ENCODE measurements at regions not wholly inside any gene's neighbourhood (a gene's known extent, or its start where the extent isn't known, plus 50 kb on each side); places are given as distances from the start of the nearest gene placed in this dataset.

DNA sequence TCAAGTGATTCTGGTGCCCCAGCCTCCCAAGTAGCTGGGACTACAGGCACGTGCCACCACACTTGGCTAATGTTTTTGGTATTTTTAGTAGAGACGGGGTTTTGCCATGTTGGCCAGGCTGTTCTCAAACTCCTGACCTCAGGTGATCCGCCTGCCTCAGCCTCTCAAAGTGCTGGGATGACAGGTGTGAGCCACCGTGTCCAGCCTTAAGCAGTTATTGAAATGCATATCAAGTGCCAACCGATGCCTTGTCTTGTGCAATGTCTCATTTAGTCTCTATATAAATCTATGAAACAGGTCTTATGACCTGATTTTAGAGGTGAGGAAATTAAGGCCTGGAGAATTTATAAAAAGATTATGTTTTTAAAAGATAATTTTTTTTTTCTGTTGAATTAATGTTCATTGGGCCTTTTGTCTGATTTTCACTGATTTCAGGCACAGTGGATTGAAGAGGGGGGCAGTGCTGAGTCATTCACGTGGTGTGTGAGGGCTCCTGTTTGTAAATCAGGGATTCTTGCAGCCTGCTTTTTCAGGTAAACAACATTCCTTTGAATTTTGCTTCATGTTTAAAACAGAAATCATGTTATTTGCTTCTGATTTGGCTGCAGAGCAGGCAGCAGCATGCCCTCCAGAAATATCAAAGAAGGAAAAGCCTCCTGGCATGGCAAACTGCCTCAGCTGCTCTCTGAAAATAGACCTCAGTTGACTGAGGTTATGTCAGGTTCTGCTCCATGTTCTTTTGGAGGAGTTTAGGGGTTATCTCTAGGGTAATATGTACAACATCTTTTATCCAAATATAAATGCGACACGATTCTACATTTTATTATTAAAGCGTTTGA, 407.0 kb upstream of the RGMA start:
- Histone ChIP-seq H3K9me2 (no peaks in the 10 kb centered on the region), H3K36me3 (replicated peaks in 1 of 2; ENCODE audit: control insufficient read depth in 1 of 2, insufficient read depth in 2 of 2, low read length in 1 of 2) (no peaks in the 10 kb centered on the region), H3K4me2 (no peak overlapping the region), H3K79me2 (ENCODE audit: insufficient read depth) (no peaks in the 10 kb centered on the region), H3K4me1 (ENCODE audit: control insufficient read depth in 1 of 2, insufficient read depth in 2 of 2, low read depth in 1 of 2, low read length in 1 of 2) (peaks cover 0 to 2% of the 10 kb centered on the region in 2 experiments; a peak in 1 of 4 replicates), H2AFZ (ENCODE audit: low read depth) (no peak overlapping the region), H4K20me1 (ENCODE audit: insufficient read depth) (no peaks in the 10 kb centered on the region), H3K9me3 (no peaks in the 10 kb centered on the region), H3K27me3 (ENCODE audit: insufficient read depth) (no peaks in the 10 kb centered on the region), H3K27ac (ENCODE audit: low read depth in 2 of 2, low read length in 1 of 2) (no peak overlapping the region), H3K9ac (no peak overlapping the region), H3K4me3 (ENCODE audit: low read depth in 2 of 2, low read length in 1 of 2) (no peak overlapping the region), H3F3A (replicated peaks; ENCODE audit: insufficient read depth) (no peaks in the 10 kb centered on the region)
- POLR2A ChIA-PET = no interaction called here
- CTCF ChIA-PET = interaction anchor here (0.7 to 1.0 kb wide), 2 partner anchors 282 to 624 kb away, joined by 3 read pairs; no protein-coding TSS in a partner anchor
- peak; percentile 33 for DNase-seq
- TF ChIP-seq ELF1 (IDR thresholded peaks at IDR 0.05) (no peak), MEF2A (IDR thresholded peaks at IDR 0.05; ENCODE audit: borderline replicate concordance, low read depth) (no peak), CHD2 (IDR thresholded peaks at IDR 0.05; ENCODE audit: low read length, partially characterized antibody) (no peak), RAD21 (IDR thresholded peaks at IDR 0.05; ENCODE audit: low read length) (peak; percentile 17; the same call in 1 of the 2 replicates), GABPA (IDR thresholded peaks at IDR 0.05; ENCODE audit: low read depth) (no peak)
- WGBS (ENCODE audit: low lambda C conversion rate) = 28% methylated on average over 9 of the region's 9 CpGs

DNA sequence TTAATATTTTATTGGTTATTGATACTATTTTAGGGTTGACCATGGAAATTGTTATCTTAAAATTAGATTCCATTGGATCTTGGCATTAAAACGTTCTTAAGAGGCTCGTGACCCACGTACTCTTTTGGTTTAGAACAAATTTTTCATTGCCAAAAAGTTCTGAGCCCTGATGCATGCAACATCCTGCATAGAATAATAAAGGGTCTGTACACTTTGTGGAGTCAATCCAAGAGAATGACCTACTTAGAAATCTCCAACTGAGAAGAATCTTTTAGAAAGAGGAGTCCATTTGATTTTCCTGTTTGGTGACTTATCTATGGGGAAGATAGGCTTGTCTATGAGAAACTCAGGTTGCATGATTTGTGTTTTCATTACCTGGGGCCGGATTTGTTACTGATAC, 404.2 kb upstream of the RGMA start:
- WGBS (ENCODE audit: low lambda C conversion rate) = 12% methylated on average over 4 of the region's 4 CpGs
- DNase-seq = no peak
- Histone ChIP-seq H3K27ac (ENCODE audit: low read depth in 2 of 2, low read length in 1 of 2) (no peak overlapping the region), H3K79me2 (ENCODE audit: insufficient read depth) (no peaks in the 10 kb centered on the region), H3K4me1 (ENCODE audit: control insufficient read depth in 1 of 2, insufficient read depth in 2 of 2, low read depth in 1 of 2, low read length in 1 of 2) (peaks cover 0 to 7% of the 10 kb centered on the region in 2 experiments; a peak in 2 of 4 replicates), H3K9me3 (no peaks in the 10 kb centered on the region), H3K9me2 (no peaks in the 10 kb centered on the region), H3K4me3 (ENCODE audit: low read depth in 2 of 2, low read length in 1 of 2) (no peak overlapping the region), H3F3A (replicated peaks; ENCODE audit: insufficient read depth) (no peaks in the 10 kb centered on the region), H3K4me2 (no peak overlapping the region), H2AFZ (ENCODE audit: low read depth) (no peak overlapping the region), H4K20me1 (ENCODE audit: insufficient read depth) (no peaks in the 10 kb centered on the region), H3K9ac (no peak overlapping the region), H3K27me3 (ENCODE audit: insufficient read depth) (no peaks in the 10 kb centered on the region), H3K36me3 (replicated peaks in 1 of 2; ENCODE audit: control insufficient read depth in 1 of 2, insufficient read depth in 2 of 2, low read length in 1 of 2) (no peaks in the 10 kb centered on the region)
- TF ChIP-seq RAD21 (IDR thresholded peaks at IDR 0.05; ENCODE audit: low read length) (no peak), NFIC (IDR thresholded peaks at IDR 0.05; ENCODE audit: borderline replicate concordance) (no peak), JUND (IDR thresholded peaks at IDR 0.05) (no peak), YY1 (IDR thresholded peaks at IDR 0.05; ENCODE audit: low read depth) (no peak), TCF12 (IDR thresholded peaks at IDR 0.05) (no peak)
- TF ChIP-seq, protein P1, sequence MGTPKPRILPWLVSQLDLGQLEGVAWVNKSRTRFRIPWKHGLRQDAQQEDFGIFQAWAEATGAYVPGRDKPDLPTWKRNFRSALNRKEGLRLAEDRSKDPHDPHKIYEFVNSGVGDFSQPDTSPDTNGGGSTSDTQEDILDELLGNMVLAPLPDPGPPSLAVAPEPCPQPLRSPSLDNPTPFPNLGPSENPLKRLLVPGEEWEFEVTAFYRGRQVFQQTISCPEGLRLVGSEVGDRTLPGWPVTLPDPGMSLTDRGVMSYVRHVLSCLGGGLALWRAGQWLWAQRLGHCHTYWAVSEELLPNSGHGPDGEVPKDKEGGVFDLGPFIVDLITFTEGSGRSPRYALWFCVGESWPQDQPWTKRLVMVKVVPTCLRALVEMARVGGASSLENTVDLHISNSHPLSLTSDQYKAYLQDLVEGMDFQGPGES (IDR thresholded peaks at IDR 0.05; ENCODE audit: low read depth, low read length) = no peak
- TF ChIP-seq, protein P2, sequence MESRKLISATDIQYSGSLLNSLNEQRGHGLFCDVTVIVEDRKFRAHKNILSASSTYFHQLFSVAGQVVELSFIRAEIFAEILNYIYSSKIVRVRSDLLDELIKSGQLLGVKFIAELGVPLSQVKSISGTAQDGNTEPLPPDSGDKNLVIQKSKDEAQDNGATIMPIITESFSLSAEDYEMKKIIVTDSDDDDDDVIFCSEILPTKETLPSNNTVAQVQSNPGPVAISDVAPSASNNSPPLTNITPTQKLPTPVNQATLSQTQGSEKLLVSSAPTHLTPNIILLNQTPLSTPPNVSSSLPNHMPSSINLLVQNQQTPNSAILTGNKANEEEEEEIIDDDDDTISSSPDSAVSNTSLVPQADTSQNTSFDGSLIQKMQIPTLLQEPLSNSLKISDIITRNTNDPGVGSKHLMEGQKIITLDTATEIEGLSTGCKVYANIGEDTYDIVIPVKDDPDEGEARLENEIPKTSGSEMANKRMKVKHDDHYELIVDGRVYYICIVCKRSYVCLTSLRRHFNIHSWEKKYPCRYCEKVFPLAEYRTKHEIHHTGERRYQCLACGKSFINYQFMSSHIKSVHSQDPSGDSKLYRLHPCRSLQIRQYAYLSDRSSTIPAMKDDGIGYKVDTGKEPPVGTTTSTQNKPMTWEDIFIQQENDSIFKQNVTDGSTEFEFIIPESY (IDR thresholded peaks at IDR 0.05; ENCODE audit: borderline replicate concordance, low read depth) = no peak
- POLR2A ChIA-PET = no interaction called here
- CTCF ChIA-PET = no interaction called here

Measured in SK-N-SH (cell line).